Skin epidermis (tissue), 12 donors: ENCODE measurements at regions not wholly inside any gene's neighbourhood (a gene's known extent, or its start where the extent isn't known, plus 50 kb on each side); places are given as distances from the start of the nearest gene placed in this dataset.
A peak's percentile ranks its signal among the peaks of the same experiment; 100 is the strongest.
"Not testable (repeated sequence)": the region's sequence is repeated elsewhere in the genome, so short reads cannot be mapped to it uniquely, and the experiment has no call there.

Source experiments
- H3K27ac ChIP-seq, 21 experiments: fragments of 200-600 bp; sonication (generic) in 11 of 21; one replicate each; pipeline ENCODE4 v1.5.0; 2020; ENCODE audit warnings: mild to moderate bottlenecking in 3 of 21, inconsistent platforms in 2 of 21, moderate library complexity in 2 of 21
- H3K4me3 ChIP-seq, 7 experiments: fragments of 200-600 bp; sonication (generic) in 2 of 7; one replicate each; pipeline ENCODE4 v1.5.0; 2020; ENCODE audit warnings: inconsistent platforms in 2 of 7, mild to moderate bottlenecking in 2 of 7, moderate library complexity in 1 of 7

DNA sequence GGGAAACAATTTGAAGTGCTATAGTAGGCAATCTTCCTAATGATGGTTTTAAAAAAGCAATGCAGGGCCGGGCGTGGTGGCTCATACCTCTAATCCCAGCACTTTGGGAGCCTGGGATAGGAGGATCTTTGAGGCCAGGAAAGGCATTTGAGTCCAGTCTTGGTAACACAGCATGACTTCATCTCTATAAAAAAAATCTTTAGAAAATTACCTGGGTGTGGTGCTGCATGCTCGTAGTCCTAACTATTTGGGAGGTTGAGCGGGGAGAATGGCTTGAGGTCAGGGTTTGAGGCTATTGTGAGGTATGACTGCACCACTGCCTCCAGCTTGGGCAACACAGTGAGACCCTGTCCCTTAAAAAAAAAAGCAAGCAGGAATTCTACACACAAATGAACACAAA lies 835.2 kb upstream of the AMELY start:
- Histone ChIP-seq H3K4me3 (no peak overlapping the region), H3K27ac (no peak overlapping the region)

DNA sequence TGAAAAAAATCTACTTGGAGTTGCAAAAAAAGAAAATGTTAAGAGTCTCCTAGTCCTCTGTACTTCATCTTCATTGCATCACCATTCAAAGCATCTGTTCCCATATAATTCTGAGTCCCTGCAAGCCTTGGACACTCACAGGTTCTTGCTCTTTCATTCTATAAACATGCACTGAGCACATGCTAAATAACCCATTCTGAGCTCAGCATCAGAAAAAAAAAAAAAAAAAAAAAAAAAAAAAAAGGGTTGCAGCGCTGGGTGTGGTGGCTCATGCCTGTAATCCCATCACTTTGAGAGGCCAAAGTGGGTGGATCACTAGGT lies 834.0 kb upstream of the AMELY start:
- Histone ChIP-seq H3K27ac (no peak overlapping the region), H3K4me3 (no peak overlapping the region)

GRCh38 chrY:7744691-7745580 lies 833.4 kb upstream of the AMELY start:
- no peak overlapping the region for H3K27ac ChIP-seq
- no peak overlapping the region for H3K4me3 ChIP-seq

- H3K27ac ChIP-seq: no peak overlapping the region
- no peak overlapping the region for H3K4me3 ChIP-seq
Observed at GRCh38 chrY:7736847-7737365, 825.4 kb upstream of the AMELY start.

- Histone ChIP-seq H3K4me3 (no peak overlapping the region), H3K27ac (no peak overlapping the region)
Observed at GRCh38 chrY:7731651-7732050, 820.1 kb upstream of the AMELY start.

- H3K4me3 ChIP-seq: no peak overlapping the region
- no peak overlapping the region for H3K27ac ChIP-seq
Observed at GRCh38 chrY:7730664-7731063, 819.1 kb upstream of the AMELY start.

DNA sequence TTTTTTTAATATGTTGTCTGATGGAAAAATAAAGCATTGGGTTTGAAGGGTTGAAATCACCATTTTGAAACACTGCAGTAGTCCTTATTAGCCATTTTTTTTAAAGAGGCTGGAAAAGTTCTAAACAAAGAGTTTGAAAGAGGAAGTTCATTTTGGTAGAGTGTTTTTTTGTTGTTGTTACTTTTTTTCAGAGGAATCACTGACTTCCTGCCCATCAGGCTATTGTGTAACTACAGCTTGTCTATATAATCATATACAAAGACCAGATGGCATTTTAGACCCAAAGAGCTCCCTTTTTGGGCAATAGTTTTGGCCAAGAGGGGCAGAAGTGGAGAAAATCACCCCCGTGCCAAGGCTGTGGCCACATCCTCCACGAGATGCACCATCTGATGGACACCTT lies 818.5 kb upstream of the AMELY start:
- no peak overlapping the region for H3K4me3 ChIP-seq
- H3K27ac ChIP-seq: peak overlapping the region in 3 of 21 experiments; percentile 17 to 35 (median 30)

DNA sequence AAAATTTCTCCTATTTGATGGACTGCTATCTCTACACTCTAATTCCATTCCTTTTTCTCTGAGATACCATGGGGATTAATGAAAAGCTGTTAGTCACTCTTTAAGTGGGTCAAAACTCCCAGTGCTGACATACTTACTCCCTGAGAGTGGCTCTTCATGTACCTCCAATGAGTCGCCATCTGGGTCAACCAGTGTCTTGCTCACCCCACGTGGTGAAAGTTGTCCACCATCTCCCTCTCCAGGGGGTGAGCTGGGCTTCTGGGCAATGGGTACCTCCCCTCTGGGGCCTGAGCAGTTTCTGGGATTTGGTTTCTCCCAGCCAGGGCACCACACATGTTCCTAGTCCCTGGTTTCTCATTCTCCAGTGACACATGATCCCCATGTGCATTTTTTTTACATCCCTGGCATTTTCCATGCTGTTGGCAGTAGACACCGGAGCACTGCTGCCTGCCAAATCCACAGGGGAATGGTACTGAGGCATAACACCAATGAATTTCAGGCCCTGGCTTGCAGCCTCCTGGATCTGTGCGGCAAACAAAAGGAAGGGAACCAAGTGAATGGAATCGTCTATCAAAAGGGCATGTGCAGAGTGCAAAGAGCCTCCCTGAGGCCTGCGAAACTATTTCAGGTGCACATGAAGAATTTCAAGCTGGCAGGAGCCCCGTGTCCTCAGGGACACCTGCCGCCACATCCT lies 817.9 kb upstream of the AMELY start:
- H3K27ac ChIP-seq: peak overlapping the region in 7 of 21 experiments; percentile 11 to 35 (median 25)
- no peak overlapping the region for H3K4me3 ChIP-seq

DNA sequence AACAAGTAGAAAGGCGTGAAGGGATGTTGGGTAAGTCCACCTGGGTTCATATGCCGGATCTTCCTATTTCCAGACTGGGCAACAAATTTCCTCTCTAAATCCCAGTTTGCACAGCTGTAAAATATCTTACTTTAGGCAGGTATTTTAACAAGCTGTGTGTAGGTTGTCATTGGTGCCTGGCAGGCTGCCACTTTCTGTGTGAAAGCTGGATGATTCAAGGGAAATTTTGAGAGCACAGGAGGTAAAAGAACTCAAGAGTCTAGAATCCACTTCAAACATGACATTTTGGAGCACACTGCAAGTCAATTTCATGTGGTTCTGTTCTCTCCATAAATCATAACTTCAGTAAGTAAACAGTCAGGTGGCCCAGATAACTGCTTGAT lies 817.4 kb upstream of the AMELY start:
- peak overlapping the region in 2 of 21 experiments; percentile 21 to 25 for H3K27ac ChIP-seq
- no peak overlapping the region for H3K4me3 ChIP-seq

DNA sequence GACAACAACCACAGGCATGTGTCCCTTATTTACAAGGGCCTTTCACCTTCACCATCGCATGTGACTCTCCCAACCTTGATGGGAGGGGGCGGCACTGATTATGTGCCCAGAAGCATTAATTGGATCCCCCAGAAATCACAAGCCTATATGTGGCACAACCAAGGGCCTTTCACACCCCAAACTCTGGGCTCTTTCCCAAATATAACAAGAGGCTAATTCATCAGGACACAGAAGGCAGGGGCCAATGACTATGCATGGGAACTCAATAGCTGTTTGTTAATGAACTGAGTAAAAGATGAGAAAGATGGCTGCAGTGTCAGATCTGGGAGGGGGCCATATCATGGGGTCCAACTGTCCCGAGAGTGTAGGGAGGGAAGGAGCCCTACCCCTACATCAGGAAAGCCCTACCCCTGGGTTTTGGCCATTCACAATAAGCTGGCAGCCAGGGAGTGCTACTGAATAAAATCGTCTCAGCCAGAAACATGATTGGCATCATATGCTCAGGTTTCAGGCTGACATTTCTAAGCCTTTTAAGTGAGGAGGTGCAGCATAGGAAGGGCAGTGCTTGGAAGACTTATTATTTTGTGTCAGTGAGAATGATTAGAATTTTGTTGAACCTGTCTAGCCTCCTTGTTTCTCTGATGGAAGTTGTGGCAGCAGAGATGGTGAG lies 814.4 kb upstream of the AMELY start:
- Histone ChIP-seq H3K27ac (no peak overlapping the region), H3K4me3 (no peak overlapping the region)

DNA sequence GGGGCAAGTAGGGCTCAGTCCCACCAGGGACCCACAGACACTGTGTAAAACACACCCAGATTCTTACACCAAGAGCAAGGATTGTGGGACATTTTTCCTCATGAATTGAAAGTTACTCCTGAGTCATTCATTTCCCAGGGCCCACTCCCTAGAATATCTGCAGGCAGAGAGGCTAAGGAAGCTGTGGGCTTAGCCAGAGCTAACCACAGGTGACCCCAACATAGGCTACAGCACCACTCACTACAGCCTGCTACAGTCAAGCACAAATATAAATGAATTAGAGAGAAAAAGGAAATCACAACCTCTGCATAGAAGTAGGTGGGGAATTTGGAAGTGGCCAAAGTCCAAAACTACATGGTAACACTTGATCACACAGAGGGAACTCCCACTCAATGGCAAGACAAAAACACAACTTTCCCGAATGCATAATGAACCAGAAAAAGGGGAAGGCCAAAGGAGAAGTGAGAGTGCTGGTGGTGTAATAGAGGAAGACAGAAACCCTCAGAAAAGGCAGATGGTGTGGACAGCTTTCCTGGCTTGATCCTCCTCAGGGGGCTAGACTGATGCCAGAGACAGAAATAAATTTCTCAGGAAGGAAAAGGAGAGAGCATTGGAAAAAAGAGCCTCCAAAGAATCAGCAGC lies 812.6 kb upstream of the AMELY start:
- H3K27ac ChIP-seq: peak overlapping the region in 2 of 21 experiments; percentile 35 to 50

GRCh38 chrY:7723127-7723526 lies 811.6 kb upstream of the AMELY start:
- Histone ChIP-seq H3K27ac (peak overlapping the region in 1 of 21 experiments; percentile 14), H3K4me3 (no peak overlapping the region)

More for the DNA sequence above, 812.6 kb upstream of the AMELY start:
- H3K4me3 ChIP-seq: no peak overlapping the region

GRCh38 chrY:7722566-7722965 lies 811.0 kb upstream of the AMELY start:
- Histone ChIP-seq H3K4me3 (no peak overlapping the region), H3K27ac (no peak overlapping the region)

DNA sequence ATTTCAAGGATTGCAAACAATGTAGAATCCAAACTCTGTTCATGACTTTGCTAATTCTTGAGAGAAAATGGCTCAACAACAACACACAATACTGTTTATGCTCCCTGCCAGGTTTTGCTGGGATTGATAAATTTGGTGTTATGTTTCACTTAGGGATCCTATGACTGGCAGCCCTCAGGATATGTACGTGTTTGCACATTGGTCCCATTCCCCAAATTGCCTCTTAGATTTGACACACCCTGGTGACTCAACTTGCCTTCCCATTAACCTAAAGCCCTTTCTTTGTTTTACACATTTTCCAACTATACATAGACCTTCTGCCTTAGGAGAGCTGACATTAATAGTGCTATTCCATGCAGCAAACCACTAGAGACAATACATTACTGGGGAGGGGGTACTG lies 809.4 kb upstream of the AMELY start:
- Histone ChIP-seq H3K4me3 (no peak overlapping the region), H3K27ac (peak overlapping the region in 1 of 21 experiments; percentile 22)

DNA sequence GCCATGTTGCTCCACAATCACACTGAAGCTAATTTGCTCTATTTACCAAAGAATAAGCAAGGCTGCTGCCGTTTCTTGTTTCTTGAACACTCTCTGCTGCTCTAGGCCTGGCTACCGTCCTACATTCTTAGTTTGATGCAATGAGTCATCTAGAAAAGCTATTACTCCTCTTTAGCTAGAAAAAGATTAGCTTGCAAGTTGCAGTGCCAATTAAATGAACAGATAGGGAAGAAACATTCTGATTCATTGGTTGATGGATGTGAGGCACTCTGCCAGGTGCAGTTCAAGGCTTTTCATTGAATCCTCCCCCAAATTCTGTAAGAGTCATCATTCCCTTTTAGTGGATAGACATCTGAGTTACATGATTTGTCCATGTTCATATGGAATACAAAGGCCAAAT lies 807.7 kb upstream of the AMELY start:
- Histone ChIP-seq H3K27ac (peak overlapping the region in 2 of 21 experiments; percentile 21 to 29), H3K4me3 (no peak overlapping the region)

DNA sequence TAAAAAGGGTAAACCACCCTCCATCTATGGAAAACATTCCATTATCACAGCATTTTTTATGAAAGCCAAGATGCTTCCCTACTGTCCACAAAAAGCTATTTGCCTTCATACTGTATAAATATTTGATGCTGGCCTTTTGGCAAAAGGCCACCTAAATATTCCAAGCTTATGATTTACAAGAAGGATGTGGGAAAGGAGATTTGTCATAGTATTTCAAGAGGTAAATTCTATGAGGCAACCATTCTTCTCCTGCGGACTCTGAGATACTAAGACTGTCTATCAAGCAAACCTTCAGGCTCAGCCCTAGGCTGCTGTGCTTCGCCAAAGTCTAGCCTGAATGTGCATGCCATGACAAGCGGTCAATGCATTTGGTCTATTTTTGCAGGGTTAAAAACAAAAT lies 807.1 kb upstream of the AMELY start:
- H3K4me3 ChIP-seq: no peak overlapping the region
- H3K27ac ChIP-seq: peak overlapping the region in 5 of 21 experiments; percentile 17 to 58 (median 29)

DNA sequence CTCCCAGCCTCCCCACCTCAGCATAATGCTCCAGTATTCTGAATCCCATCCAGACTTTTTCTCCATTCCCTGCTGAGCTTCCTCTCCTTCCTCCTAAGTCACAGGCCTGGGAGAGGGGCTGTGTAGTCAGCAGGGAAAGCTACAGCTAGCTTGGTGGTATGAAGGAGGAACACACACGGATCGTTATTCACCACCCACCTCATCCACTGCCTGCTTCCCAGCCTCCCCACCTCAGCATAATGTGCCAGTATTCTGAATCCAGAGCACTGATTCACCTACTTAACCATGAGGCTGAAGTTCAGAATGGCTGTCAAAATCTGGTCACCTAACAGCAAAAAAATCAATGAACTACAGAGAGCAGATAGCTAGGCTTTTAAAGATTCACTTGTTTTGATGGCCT lies 806.6 kb upstream of the AMELY start:
- H3K4me3 ChIP-seq: no peak overlapping the region
- H3K27ac ChIP-seq: peak overlapping the region in 7 of 21 experiments; percentile 17 to 58 (median 29)

DNA sequence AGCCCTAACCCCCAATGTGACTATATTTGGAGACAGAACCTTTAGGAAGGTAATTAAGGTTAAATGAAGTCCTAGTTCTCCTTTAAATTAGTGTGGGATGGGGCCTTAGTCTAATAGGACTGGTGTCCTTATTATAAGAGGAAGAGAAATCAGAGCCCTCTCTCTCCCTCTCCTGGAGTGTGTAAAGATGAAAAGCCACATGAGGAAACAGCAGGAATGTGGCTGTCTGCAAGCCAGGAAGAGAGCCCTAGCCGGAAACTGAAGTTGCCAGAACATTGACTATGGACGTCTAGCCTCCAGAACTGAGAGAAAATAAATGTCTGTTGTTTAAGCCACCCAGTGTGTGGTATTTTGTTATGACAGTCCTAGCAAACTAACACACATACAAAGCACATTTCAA lies 802.9 kb upstream of the AMELY start:
- Histone ChIP-seq H3K27ac (peak overlapping the region in 2 of 21 experiments; percentile 9 to 10), H3K4me3 (no peak overlapping the region)

- not testable (repeated sequence) for H3K4me3 ChIP-seq
- peak overlapping the region in 1 of 21 experiments; percentile 9 for H3K27ac ChIP-seq
Observed at GRCh38 chrY:7713738-7714137, 802.2 kb upstream of the AMELY start.

DNA sequence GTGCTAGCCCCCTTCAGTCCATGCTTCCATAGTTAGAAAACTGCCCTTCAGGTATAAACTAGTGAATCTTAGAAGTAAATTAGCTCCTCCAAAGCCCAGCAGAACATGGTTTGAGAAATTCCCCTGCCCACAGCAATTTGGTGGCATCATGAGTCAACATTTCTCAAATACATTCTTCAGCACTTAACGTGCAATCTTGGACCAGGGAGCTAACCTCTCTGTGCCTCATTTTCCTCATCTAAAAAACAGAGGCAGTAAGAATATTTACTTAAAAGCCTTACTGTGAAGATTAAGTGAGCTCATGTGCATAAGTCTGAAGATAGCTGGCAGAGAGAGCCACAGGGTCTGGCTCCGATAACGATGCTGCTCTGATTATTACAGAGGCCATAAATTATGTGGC lies 800.7 kb upstream of the AMELY start:
- no peak overlapping the region for H3K27ac ChIP-seq
- no peak overlapping the region for H3K4me3 ChIP-seq
